NCI-H1694 treated with DMSO at 0.1 percent for 48 hours (cell line): ENCODE measurements at regions not wholly inside any gene's neighbourhood (a gene's known extent, or its start where the extent isn't known, plus 50 kb on each side); places are given as distances from the start of the nearest gene placed in this dataset.
A peak's percentile ranks its signal among the peaks of the same experiment; 100 is the strongest.

Experiments used
- DNase-seq: peaks from one replicate; lab custom pipeline; 2025; lab: John Stamatoyannopoulos, UW

- no peak for DNase-seq
These were observed 263.2 kb downstream of the STK31 start for GRCh38 chr7:23973264-23973663.

GRCh38 chr7:23980081-23980480, 270.1 kb downstream of the STK31 start:
- no peak for DNase-seq

GRCh38 chr7:23981314-23981713, 271.3 kb downstream of the STK31 start:
- DNase-seq: no peak

DNA sequence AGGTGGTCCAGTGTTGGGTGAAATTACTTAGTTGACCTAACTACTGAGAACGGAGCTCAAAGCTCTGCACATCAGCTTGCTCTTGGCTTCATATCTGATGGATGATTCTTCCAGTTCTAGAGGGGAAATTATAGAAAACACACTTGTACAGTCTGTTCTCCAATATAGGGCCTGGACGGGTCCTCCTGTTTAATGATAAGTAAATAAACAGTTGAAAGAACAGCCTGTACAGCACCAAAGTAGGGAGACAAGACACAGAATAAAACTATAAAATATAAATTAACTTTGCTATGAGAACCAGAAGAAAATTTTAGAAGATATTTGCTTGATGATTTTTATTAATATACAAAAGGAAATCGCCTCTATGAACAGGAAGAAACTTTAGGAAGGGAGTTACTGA, 271.7 kb downstream of the STK31 start:
- no peak for DNase-seq

- DNase-seq: no peak
These were observed 278.5 kb upstream of the NPY start for GRCh38 chr7:24005517-24005916.

- no peak for DNase-seq
These were observed 273.5 kb upstream of the NPY start for GRCh38 chr7:24010495-24010894.

GRCh38 chr7:24017519-24017918, 266.5 kb upstream of the NPY start:
- DNase-seq: no peak

DNA sequence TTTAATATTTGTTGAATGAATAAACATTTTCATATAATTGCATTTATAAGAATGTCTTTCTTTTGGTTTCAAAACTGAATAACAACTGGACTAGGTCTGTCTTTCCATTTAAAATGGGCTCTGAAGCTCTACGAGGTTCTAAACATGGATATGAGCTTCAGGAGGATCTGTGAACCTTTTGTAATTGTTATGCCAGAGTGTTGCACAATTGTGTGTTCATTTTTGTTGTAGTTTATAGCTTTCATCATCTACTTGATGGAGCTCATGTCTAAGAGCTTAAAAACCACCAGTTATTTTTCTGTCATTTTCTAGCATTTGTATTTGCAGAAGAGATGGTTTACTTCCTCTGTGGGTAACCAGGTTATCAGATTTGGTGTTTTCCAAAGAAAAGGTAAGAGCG, 265.7 kb upstream of the NPY start:
- DNase-seq: no peak

GRCh38 chr7:24019841-24020240, 264.1 kb upstream of the NPY start:
- no peak for DNase-seq

GRCh38 chr7:24024276-24025068, 259.5 kb upstream of the NPY start:
- DNase-seq: peak; percentile 7

DNA sequence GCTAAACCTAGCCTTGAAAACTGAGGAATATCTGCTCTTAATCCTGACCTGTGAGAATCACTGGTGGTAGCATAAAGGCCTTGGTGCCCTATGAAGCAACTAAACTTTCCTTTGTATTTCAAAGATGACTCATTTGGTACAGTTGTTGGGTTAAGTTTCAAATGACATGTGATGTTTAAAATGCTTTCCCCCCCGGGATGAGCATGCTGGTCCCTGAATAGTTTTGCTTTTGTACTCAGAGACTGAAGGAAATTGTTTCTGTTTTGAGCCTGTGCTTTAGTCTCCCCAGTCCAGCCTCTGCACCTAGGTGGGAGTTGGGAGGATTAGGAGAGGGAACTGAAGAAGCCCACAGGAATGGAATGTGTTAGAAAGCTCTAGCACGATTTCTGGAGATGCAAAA, 258.9 kb upstream of the NPY start:
- no peak for DNase-seq

GRCh38 chr7:24025765-24026164, 258.2 kb upstream of the NPY start:
- DNase-seq: no peak

- no peak for DNase-seq
These were observed 257.6 kb upstream of the NPY start for GRCh38 chr7:24026351-24026750.

DNA sequence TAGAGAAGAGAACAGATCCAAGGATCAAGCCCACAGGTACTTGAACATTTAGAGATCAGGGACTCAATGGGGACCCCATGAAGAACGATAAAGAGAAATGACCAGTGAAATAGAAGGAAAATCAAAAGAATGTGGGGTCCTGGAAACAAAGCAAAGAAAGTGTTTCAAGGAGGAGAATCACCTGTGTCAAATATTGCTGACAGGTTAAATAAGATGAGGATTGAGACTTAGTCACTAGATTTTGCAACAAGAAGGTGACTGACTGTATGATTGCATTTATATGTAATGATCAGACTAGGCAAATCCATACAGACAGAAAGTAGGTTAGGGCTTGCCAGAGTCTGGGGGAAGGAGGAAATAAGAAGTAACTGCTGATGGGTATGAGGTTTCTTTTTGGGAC, 254.9 kb upstream of the NPY start:
- DNase-seq: no peak

DNA sequence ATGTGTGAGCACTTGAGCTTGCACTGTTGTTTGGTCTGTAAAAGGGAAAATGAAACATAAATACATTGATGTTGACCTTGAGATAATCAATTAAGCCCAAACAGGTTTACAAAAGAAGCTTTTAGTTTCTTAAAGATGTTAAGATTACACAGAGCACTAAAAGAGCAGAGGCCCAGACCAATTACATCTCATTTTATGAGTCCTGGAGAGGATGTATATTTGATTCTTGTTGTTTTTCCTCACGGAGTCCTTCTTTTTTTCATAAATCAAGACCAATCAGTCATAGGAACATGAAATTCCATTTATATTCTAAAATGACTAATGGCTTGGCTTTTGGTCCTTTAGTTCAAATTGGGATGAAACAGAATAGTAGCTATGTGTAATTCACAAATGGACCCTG, 249.7 kb upstream of the NPY start:
- DNase-seq: no peak

DNA sequence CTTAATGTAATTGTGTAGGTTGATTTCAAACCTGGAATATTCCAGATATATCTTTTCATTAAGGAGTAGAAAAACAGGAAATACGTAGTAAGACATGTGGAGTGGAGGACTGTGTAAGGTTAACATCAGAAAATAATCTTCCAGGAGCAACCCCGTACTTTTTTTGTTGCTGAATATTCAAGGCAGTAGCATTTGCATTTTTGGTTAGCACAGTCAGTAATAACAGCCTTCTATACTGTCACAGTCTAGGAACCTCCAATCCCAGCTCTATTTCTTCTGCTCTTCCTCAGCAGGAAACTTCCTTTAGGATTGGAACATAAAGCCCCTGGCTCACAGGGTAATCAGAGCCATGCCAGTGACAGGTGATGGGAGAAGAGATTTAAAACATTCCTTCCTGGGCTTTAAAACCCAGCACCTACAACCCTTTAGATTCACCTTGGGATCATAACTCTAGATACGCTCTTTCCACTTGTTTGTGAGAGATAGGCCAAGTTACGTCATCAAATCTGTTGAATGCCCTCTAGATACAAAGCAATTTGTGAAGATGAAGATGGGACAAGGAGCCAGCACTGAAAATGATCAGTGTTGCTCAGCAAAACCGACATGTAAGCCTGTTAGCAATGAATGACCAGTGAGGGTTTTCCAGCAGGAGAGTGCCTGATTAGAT, 248.5 kb upstream of the NPY start:
- no peak for DNase-seq

DNA sequence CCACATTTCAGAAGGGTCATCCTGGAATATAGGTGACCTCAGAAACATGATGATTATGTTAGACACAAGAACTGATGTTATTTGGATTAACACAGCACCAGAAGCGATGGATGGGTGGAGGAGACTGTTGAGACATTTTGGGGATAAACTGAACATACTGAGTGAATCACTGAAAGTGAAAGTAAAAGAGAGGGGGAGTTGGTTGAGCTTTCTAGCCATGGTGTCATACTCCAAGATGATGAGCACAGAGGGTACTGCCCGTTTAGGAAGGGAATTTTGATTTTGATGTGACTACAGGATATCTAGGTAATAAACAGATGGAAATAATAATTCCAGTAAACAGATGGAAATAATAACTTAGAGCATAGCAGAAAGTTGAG, 248.0 kb upstream of the NPY start:
- no peak for DNase-seq

DNA sequence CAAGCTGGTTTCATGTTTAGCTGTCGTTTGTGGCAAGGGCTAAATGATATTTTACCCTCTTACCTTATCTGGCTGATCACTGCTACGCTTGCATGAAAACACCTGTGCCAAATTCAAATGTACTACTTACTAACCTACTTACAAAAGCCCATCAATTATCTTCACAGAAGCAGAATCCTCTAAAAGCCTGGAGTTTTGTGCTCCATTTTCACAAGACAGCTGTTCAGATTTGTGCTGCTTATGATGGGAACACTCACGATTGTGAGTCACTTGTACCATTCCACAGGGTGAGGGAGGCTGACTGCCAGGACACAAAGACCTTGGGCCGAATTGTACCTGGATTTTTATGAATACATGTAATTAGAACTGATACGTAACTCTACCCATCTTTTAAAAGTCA, 245.0 kb upstream of the NPY start:
- DNase-seq: no peak

GRCh38 chr7:24039991-24040624, 243.9 kb upstream of the NPY start:
- DNase-seq: no peak

DNA sequence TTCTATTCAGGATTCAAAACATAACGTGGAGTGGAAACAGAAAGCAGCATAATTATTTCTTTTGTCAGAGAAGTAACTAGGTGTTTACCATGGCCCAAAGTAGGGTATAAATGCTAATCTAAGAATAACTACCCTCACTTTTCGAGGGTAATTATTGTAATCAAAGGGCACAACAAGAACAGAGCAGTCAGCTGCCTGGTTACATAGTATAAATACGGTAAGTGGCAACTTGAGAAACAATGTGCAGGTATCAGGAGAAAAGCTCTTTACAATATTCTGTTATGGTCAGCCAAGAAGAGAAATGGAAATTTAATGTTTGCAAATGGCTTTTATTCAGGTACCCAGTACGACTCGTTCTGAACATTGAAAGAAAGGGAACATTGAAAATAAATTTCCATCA, 242.0 kb upstream of the NPY start:
- DNase-seq: no peak

GRCh38 chr7:24049296-24049695, 234.7 kb upstream of the NPY start:
- no peak for DNase-seq

GRCh38 chr7:24050991-24051560, 232.9 kb upstream of the NPY start:
- no peak for DNase-seq

GRCh38 chr7:24051651-24052050, 232.3 kb upstream of the NPY start:
- no peak for DNase-seq
